HepG2 (cell line): ENCODE measurements at regions not wholly inside any gene's neighbourhood (a gene's known extent, or its start where the extent isn't known, plus 50 kb on each side); places are given as distances from the start of the nearest gene placed in this dataset.

Experiments
- DR1 ChIP-seq: sonication (generic); formaldehyde crosslinking; IDR thresholded peaks from 2 replicates; pipeline ENCODE4 v1.8.0; 2021; ENCODE audit warnings: mild to moderate bottlenecking, missing genetic modification reagents, inconsistent platforms
- FIP1L1 ChIP-seq: fragments of 200-400 bp; formaldehyde crosslinking; IDR thresholded peaks from 2 replicates; pipeline ENCODE4 v1.6.1; 2018; ENCODE audit warnings: low read depth, mild to moderate bottlenecking, low read length, moderate library complexity, borderline replicate concordance; ENCODE audit not compliant: insufficient read depth
- FOXJ3 ChIP-seq: sonication (generic); formaldehyde crosslinking; IDR thresholded peaks from 2 replicates; pipeline ENCODE4 v1.4.0; 2020; ENCODE audit warnings: missing genetic modification reagents, mild to moderate bottlenecking, borderline replicate concordance
- IKZF4 ChIP-seq: sonication (generic); formaldehyde crosslinking; IDR thresholded peaks from 2 replicates; pipeline ENCODE4 v1.5.1; 2020; ENCODE audit warnings: borderline replicate concordance, mild to moderate bottlenecking, low read depth, missing genetic modification reagents; ENCODE audit errors: not compliant biosample characterization
- NR1H2 ChIP-seq: sonication (generic); formaldehyde crosslinking; IDR thresholded peaks from 2 replicates; pipeline ENCODE4 v1.8.1; 2022; ENCODE audit warnings: low read depth, missing genetic modification reagents, borderline replicate concordance
- NR3C1 ChIP-seq: sonication (generic); formaldehyde crosslinking; IDR thresholded peaks from 2 replicates; pipeline ENCODE4 v1.4.0; 2020; ENCODE audit warnings: missing genetic modification reagents
- PREB ChIP-seq: sonication (generic); formaldehyde crosslinking; IDR thresholded peaks from 2 replicates; pipeline ENCODE4 v1.4.0; 2020; ENCODE audit warnings: missing genetic modification reagents
- ZFP41 ChIP-seq: sonication (generic); formaldehyde crosslinking; IDR thresholded peaks from 2 replicates; pipeline ENCODE4 v1.4.0; 2020; ENCODE audit warnings: mild to moderate bottlenecking, missing genetic modification reagents, borderline replicate concordance
- ZNF138 ChIP-seq: sonication (generic); formaldehyde crosslinking; IDR thresholded peaks from 2 replicates; pipeline ENCODE4 v1.5.0; 2020; ENCODE audit warnings: mild to moderate bottlenecking, low read depth, missing genetic modification reagents
- ZNF335 ChIP-seq: sonication (generic); formaldehyde crosslinking; IDR thresholded peaks from 2 replicates; pipeline ENCODE4 v1.4.0; 2020; ENCODE audit warnings: missing genetic modification reagents
- ZNF749 ChIP-seq: sonication (generic); formaldehyde crosslinking; IDR thresholded peaks from 2 replicates; pipeline ENCODE4 v1.8.0; 2022; ENCODE audit warnings: mild to moderate bottlenecking, missing genetic modification reagents, moderate library complexity, borderline replicate concordance

- no peak for TF ChIP-seq ZNF138 (CRISPR knock-in tag)
- TF ChIP-seq ZNF749 (CRISPR knock-in tag), result no peak
- no peak for TF ChIP-seq FOXJ3 (CRISPR knock-in tag)
- TF ChIP-seq ZFP41 (CRISPR knock-in tag), result no peak
- no peak for TF ChIP-seq NR1H2 (CRISPR knock-in tag)
- TF ChIP-seq ZNF335 (CRISPR knock-in tag), result no peak
- TF ChIP-seq IKZF4 (CRISPR knock-in tag), result no peak
- no peak for TF ChIP-seq PREB
- TF ChIP-seq FIP1L1, result no peak
- TF ChIP-seq NR3C1 (CRISPR knock-in tag), result no peak
- no peak for TF ChIP-seq DR1
Measured at GRCh38 chr7:136702913-136703312, 165.5 kb upstream of the CHRM2 start.
